Sigmoid colon (tissue), 6 donors: ENCODE measurements at regions not wholly inside any gene's neighbourhood (a gene's known extent, or its start where the extent isn't known, plus 50 kb on each side); places are given as distances from the start of the nearest gene placed in this dataset.

Source experiments
- DNase-seq: peaks from one replicate; pipeline ENCODE4 v3.0.0-alpha.2; 2019
- H3K27ac ChIP-seq, 4 donors: fragments of 200-600 bp; sonication (generic); one replicate each; pipeline ENCODE4 v1.5.1; 2016 to 2019; ENCODE audit warnings: mild to moderate bottlenecking in 1 of 4
- H3K27me3 ChIP-seq, 3 donors: fragments of 200-600 bp; sonication (generic); one replicate each; pipeline ENCODE4 v1.5.1; 2019; ENCODE audit warnings: mild to moderate bottlenecking in 1 of 3
- H3K36me3 ChIP-seq, 4 donors: fragments of 200-600 bp; sonication (generic); one replicate each; pipeline ENCODE4 v1.5.1; 2016 to 2019
- H3K4me1 ChIP-seq, 4 donors: fragments of 200-600 bp; sonication (generic); one replicate each; pipeline ENCODE4 v1.5.1; 2017 to 2019
- H3K4me3 ChIP-seq, 4 donors: fragments of 200-600 bp; sonication (generic); one replicate each; pipeline ENCODE4 v1.5.1; 2017 to 2019; ENCODE audit warnings: mild to moderate bottlenecking in 2 of 4, moderate library complexity in 1 of 4
- H3K9me3 ChIP-seq, 4 donors: fragments of 200-600 bp in 3 of 4; sonication (generic) in 3 of 4; one replicate each; pipeline versions ENCODE4 v1.5.1 to v1.6.1; 2013 to 2019
- EP300 ChIP-seq, 4 donors: sonication (generic); formaldehyde crosslinking; IDR thresholded peaks; one replicate each; pipeline ENCODE4 v1.6.1; 2017; ENCODE audit warnings: antibody characterized with exemption in 4 of 4
- POLR2A ChIP-seq, 2 donors: fragments of 450-650 bp; IDR thresholded peaks; one replicate each; pipeline ENCODE4 v1.6.1; 2016; ENCODE audit warnings: antibody characterized with exemption in 2 of 2, mild to moderate bottlenecking in 2 of 2, moderate library complexity in 2 of 2
- POLR2AphosphoS5 ChIP-seq, 4 donors: sonication (generic); formaldehyde crosslinking; IDR thresholded peaks; one replicate each; pipeline ENCODE4 v1.6.1; 2017; ENCODE audit warnings: antibody characterized with exemption in 4 of 4
- WGBS, 2 donors: extraction: QIAGEN DNeasy Blood & Tissue Kit; methylation state at CpG; one replicate each; pipeline ENCODE4 v1.1.7; 2013; 5-methylcytosine and 5-hydroxymethylcytosine counted together
- intact Hi-C: fragments of 100-400 bp; cut with DNase I; formaldehyde crosslinking; loops from one replicate; pipeline ENCODE4 v1.15.1; 2023
- TF ChIP-seq, protein P1 (sequence below), 4 experiments: fragments of 450-650 bp in 3 of 4; fragments of 200-600 bp in 1 of 4; IDR thresholded peaks; one replicate each; pipeline ENCODE4 v1.5.1; 2016 to 2019; ENCODE audit warnings: antibody characterized with exemption in 4 of 4, mild to moderate bottlenecking in 3 of 4, moderate library complexity in 2 of 4
- donor health status: healthy with polysubstance abuse.
- donor health status: healthy.

DNA sequence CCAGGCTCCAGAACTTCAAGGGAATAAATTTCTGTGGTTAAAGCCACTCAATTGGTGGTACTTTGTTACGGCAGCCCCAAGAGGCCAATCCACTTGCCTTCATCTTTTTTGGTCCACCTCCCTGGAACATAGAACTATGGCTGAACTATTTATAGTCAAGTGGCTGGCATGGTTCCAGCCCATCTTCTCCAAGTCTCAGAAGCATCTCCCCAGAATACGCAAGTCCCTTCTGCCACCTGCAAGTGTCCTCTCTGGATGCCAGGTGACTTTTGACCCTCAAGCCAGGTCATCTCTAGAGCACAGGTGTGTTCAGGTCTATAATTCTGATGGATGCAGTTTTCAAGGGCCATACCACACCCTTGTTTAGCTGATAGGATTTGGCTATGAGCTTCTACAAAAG is 371.5 kb downstream of the AACS start:
- intact Hi-C loops, result no loop called here
- H3K4me3 ChIP-seq, result no peak overlapping the region
- H3K9me3 ChIP-seq, result no peaks in the 10 kb centered on the region
- TF ChIP-seq, protein P1, sequence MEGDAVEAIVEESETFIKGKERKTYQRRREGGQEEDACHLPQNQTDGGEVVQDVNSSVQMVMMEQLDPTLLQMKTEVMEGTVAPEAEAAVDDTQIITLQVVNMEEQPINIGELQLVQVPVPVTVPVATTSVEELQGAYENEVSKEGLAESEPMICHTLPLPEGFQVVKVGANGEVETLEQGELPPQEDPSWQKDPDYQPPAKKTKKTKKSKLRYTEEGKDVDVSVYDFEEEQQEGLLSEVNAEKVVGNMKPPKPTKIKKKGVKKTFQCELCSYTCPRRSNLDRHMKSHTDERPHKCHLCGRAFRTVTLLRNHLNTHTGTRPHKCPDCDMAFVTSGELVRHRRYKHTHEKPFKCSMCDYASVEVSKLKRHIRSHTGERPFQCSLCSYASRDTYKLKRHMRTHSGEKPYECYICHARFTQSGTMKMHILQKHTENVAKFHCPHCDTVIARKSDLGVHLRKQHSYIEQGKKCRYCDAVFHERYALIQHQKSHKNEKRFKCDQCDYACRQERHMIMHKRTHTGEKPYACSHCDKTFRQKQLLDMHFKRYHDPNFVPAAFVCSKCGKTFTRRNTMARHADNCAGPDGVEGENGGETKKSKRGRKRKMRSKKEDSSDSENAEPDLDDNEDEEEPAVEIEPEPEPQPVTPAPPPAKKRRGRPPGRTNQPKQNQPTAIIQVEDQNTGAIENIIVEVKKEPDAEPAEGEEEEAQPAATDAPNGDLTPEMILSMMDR (IDR thresholded peaks at IDR 0.05), result no peak
- TF ChIP-seq EP300 (IDR thresholded peaks at IDR 0.05), result no peak
- TF ChIP-seq POLR2AphosphoS5 (IDR thresholded peaks at IDR 0.05), result no peak
- no peak for TF ChIP-seq POLR2A (IDR thresholded peaks at IDR 0.05)
- WGBS, 2 donors, result 83 to 93% methylated on average over 2 of the region's 2 CpGs
- no peak overlapping the region for H3K27ac ChIP-seq
- no peaks in the 10 kb centered on the region for H3K27me3 ChIP-seq
- H3K36me3 ChIP-seq, result no peaks in the 10 kb centered on the region
- DNase-seq, result no peak
- H3K4me1 ChIP-seq, result no peaks in the 10 kb centered on the region

DNA sequence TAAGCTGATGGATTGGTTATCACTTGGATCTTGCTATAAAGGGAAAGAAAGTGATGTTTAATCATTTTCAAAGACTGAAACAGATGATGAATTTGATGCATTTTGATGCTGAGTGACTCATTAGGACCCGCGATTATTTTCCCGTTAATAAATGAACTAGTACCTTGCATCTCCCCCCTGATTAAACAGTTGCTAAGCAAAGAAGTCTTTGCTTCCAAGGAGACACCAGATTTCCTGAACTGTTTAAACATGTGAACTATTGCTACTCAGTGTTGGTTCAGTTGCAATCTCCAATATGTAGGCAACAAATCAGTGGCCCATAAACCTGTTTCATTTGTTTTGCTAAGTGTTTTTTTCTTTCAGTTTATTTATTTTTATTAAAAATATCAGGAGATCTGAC is 375.2 kb downstream of the AACS start:
- Histone ChIP-seq H3K27ac (no peak overlapping the region), H3K4me3 (no peak overlapping the region), H3K36me3 (no peaks in the 10 kb centered on the region), H3K27me3 (no peaks in the 10 kb centered on the region), H3K9me3 (peaks cover 0 to under 1% (median 0%) of the 10 kb centered on the region in 4 donors), H3K4me1 (no peaks in the 10 kb centered on the region)
- no peak for TF ChIP-seq POLR2A (IDR thresholded peaks at IDR 0.05)
- TF ChIP-seq, protein P1 (IDR thresholded peaks at IDR 0.05), result no peak
- TF ChIP-seq POLR2AphosphoS5 (IDR thresholded peaks at IDR 0.05), result no peak
- no peak for TF ChIP-seq EP300 (IDR thresholded peaks at IDR 0.05)
- no peak for DNase-seq
- intact Hi-C loops, result no loop called here
- WGBS, 2 donors, result 64 to 69% methylated on average over 3 of the region's 3 CpGs

DNA sequence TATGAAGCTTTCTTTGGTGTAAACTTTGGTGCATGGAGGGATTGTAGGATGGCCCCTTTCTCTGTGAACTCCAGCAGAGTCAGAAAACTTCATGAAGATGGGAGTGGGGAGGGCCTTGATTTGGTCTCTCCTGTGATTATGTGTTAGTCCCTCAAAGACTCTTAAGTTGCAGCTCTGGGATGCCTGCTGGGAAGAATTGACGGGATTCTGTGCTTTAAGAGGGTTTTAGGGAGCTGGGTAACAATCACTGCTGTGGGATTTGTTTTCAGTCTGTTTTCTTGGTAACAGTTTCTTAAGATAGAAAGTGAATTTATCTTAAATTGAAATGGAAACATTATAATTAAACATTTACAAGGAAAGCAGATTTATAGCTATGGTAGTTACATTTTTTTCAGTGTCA is 378.1 kb downstream of the AACS start:
- intact Hi-C loops, result no loop called here
- Histone ChIP-seq H3K4me3 (no peak overlapping the region), H3K27ac (no peak overlapping the region), H3K27me3 (no peaks in the 10 kb centered on the region), H3K36me3 (no peaks in the 10 kb centered on the region), H3K9me3 (peaks cover 0 to 4% (median 0%) of the 10 kb centered on the region in 4 donors), H3K4me1 (no peaks in the 10 kb centered on the region)
- WGBS, 2 donors, result 31 to 61% methylated on average over 1 of the region's 1 CpG
- DNase-seq, result no peak
- TF ChIP-seq POLR2A (IDR thresholded peaks at IDR 0.05), result no peak
- TF ChIP-seq EP300 (IDR thresholded peaks at IDR 0.05), result no peak
- TF ChIP-seq, protein P1 (IDR thresholded peaks at IDR 0.05), result no peak
- no peak for TF ChIP-seq POLR2AphosphoS5 (IDR thresholded peaks at IDR 0.05)

DNA sequence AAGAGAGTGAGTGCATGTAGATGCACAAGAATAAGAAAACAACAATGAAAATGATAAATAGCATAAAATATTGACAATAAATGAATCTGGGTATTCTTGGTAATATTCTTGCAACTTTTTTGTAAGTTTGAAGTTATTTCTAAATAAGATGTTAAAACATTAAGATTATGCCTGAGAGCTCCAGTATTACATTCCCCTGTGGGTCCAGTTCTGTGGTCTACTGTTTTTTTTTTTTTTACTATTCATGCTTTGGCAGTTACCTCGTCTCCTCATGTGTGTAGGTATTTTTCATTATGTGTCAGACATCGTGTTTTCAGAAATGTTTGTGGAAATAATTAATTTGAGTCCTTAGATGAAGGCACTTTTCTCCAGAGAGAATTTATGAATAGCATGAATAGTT is 386.2 kb downstream of the AACS start:
- Histone ChIP-seq H3K36me3 (no peaks in the 10 kb centered on the region), H3K4me3 (no peak overlapping the region), H3K27ac (no peak overlapping the region), H3K27me3 (no peaks in the 10 kb centered on the region), H3K9me3 (no peaks in the 10 kb centered on the region), H3K4me1 (no peaks in the 10 kb centered on the region)
- DNase-seq, result no peak
- TF ChIP-seq, protein P1 (IDR thresholded peaks at IDR 0.05), result no peak
- no peak for TF ChIP-seq POLR2A (IDR thresholded peaks at IDR 0.05)
- no peak for TF ChIP-seq POLR2AphosphoS5 (IDR thresholded peaks at IDR 0.05)
- no peak for TF ChIP-seq EP300 (IDR thresholded peaks at IDR 0.05)
- intact Hi-C loops, result no loop called here
- 69% methylated on average over 2 of the region's 2 CpGs for WGBS, 2 donors

DNA sequence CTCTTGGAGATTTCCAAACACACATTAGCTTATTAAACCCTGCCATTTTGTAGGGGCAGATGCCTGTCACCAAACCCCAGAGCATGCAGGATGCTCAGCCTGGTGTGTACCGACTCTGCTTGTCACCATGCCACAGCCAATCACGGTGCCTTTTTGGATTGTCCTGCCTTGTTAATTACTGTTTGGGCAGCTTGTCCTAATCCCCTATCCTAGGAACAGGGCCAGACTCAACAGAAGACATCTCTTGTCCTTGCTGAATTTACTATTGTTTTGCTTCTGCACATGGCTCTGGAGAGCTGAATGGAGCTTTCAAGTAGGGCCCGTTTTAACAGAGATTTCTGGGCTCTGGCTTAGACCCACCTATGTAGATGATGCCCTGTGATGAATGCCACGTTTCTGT is 388.5 kb downstream of the AACS start:
- intact Hi-C loops, result no loop called here
- H3K9me3 ChIP-seq, result no peaks in the 10 kb centered on the region
- H3K4me3 ChIP-seq, result no peak overlapping the region
- WGBS, 2 donors, result 45 to 52% methylated on average over 4 of the region's 4 CpGs
- H3K27ac ChIP-seq, result no peak overlapping the region
- no peak for DNase-seq
- no peak for TF ChIP-seq POLR2A (IDR thresholded peaks at IDR 0.05)
- no peak for TF ChIP-seq POLR2AphosphoS5 (IDR thresholded peaks at IDR 0.05)
- TF ChIP-seq, protein P1 (IDR thresholded peaks at IDR 0.05), result no peak
- no peak for TF ChIP-seq EP300 (IDR thresholded peaks at IDR 0.05)
- peaks cover 0 to 5% (median 0%) of the 10 kb centered on the region in 3 donors for H3K27me3 ChIP-seq
- no peaks in the 10 kb centered on the region for H3K36me3 ChIP-seq
- H3K4me1 ChIP-seq, result no peaks in the 10 kb centered on the region
